ENCODE measurements at regions not wholly inside any gene's neighbourhood (a gene's known extent, or its start where the extent isn't known, plus 50 kb on each side); places are given as distances from the start of the nearest gene placed in this dataset.

- H3K36me3 ChIP-seq: no peaks in the 10 kb centered on the region
- TF ChIP-seq POLR2AphosphoS5 (IDR thresholded peaks at IDR 0.05) (no peak), CTCF (IDR thresholded peaks at IDR 0.05 in 8 of 11, conservative IDR thresholded peaks at IDR 0.05 in 3 of 11) (no peak), POLR2A (IDR thresholded peaks at IDR 0.05) (no peak)
- no peaks in the 10 kb centered on the region for H3K9me3 ChIP-seq
- no peaks in the 10 kb centered on the region for H3K4me1 ChIP-seq
- H3K4me3 ChIP-seq: no peak overlapping the region
- no peak overlapping the region for H3K27ac ChIP-seq
- H3K27me3 ChIP-seq (replicated peaks in 1 of 7): no peaks in the 10 kb centered on the region
- 82 to 94% (median 88%) methylated on average over 2 of the region's 2 CpGs for WGBS, 5 donors
- intact Hi-C loops (cut with DNase I; ENCODE audit: low total_unique reads): no loop called here
- DNase-seq: no peak
Measured at GRCh38 chr13:74761801-74762757, 627.9 kb upstream of the KLF12 start.

GRCh38 chr13:74758188-74758587, 624.0 kb upstream of the KLF12 start:
- no peaks in the 10 kb centered on the region for H3K9me3 ChIP-seq
- H3K4me3 ChIP-seq: no peak overlapping the region
- H3K4me1 ChIP-seq: no peaks in the 10 kb centered on the region
- intact Hi-C loops (cut with DNase I; ENCODE audit: low total_unique reads): no loop called here
- no peaks in the 10 kb centered on the region for H3K27me3 ChIP-seq (replicated peaks in 1 of 7)
- no peaks in the 10 kb centered on the region for H3K36me3 ChIP-seq
- no peak for DNase-seq
- no peak overlapping the region for H3K27ac ChIP-seq
- 25 to 50% (median 39%) methylated on average over 1 of the region's 1 CpG for WGBS, 5 donors
- TF ChIP-seq CTCF (IDR thresholded peaks at IDR 0.05 in 8 of 11, conservative IDR thresholded peaks at IDR 0.05 in 3 of 11) (no peak), POLR2AphosphoS5 (IDR thresholded peaks at IDR 0.05) (no peak), POLR2A (IDR thresholded peaks at IDR 0.05) (no peak)

- no peak for TF ChIP-seq POLR2A (IDR thresholded peaks at IDR 0.05)
- no peak for TF ChIP-seq CTCF (IDR thresholded peaks at IDR 0.05 in 8 of 11, conservative IDR thresholded peaks at IDR 0.05 in 3 of 11)
- TF ChIP-seq POLR2AphosphoS5 (IDR thresholded peaks at IDR 0.05): no peak
- 64 to 96% (median 72%) methylated on average over 2 of the region's 2 CpGs for WGBS, 5 donors
- Histone ChIP-seq H3K27me3 (replicated peaks in 1 of 7) (no peaks in the 10 kb centered on the region), H3K36me3 (no peaks in the 10 kb centered on the region), H3K9me3 (no peaks in the 10 kb centered on the region), H3K4me1 (no peaks in the 10 kb centered on the region), H3K4me3 (no peak overlapping the region), H3K27ac (no peak overlapping the region)
- DNase-seq: no peak
- intact Hi-C loops (cut with DNase I; ENCODE audit: low total_unique reads): no loop called here
Measured at GRCh38 chr13:74755065-74755464, 620.9 kb upstream of the KLF12 start.

- intact Hi-C loops (cut with DNase I; ENCODE audit: low total_unique reads): no loop called here
- no peak overlapping the region for H3K27ac ChIP-seq
- no peak for DNase-seq
- no peaks in the 10 kb centered on the region for H3K27me3 ChIP-seq (replicated peaks in 1 of 7)
- H3K9me3 ChIP-seq: no peaks in the 10 kb centered on the region
- no peaks in the 10 kb centered on the region for H3K4me1 ChIP-seq
- no peaks in the 10 kb centered on the region for H3K36me3 ChIP-seq
- TF ChIP-seq CTCF (IDR thresholded peaks at IDR 0.05 in 8 of 11, conservative IDR thresholded peaks at IDR 0.05 in 3 of 11): no peak
- no peak for TF ChIP-seq POLR2A (IDR thresholded peaks at IDR 0.05)
- peak in 1 of 3 donors; percentile 20 for TF ChIP-seq POLR2AphosphoS5 (IDR thresholded peaks at IDR 0.05)
- H3K4me3 ChIP-seq: no peak overlapping the region
- WGBS, 5 donors: 71 to 76% (median 72%) methylated on average over 5 of the region's 5 CpGs
Measured at GRCh38 chr13:74751739-74752138, 617.5 kb upstream of the KLF12 start.

Measured in spleen (tissue), 11 donors.